Naive B cell (primary cell): ENCODE measurements at regions not wholly inside any gene's neighbourhood (a gene's known extent, or its start where the extent isn't known, plus 50 kb on each side); places are given as distances from the start of the nearest gene placed in this dataset.
A peak's percentile ranks its signal among the peaks of the same experiment; 100 is the strongest.
"Not testable (repeated sequence)": the region's sequence is repeated elsewhere in the genome, so short reads cannot be mapped to it uniquely, and the experiment has no call there.

Source experiments
- ATAC-seq, 2 donors: fragments of 150-1000 bp; cut with Tn5 transposase; 2 replicates each; pipeline ENCODE4 v1.10.0; 2021; ENCODE audit warnings: low read depth in 2 of 2, mild to moderate bottlenecking in 2 of 2, moderate library complexity in 2 of 2
- DNase-seq: peaks from one replicate; pipeline ENCODE4 v3.0.0; 2022
- H3K27ac Mint-ChIP-seq, 6 donors: one replicate each; pipeline ENCODE4 v1.8.0; 2020 to 2022; ENCODE audit warnings: mild to moderate bottlenecking in 6 of 6, mixed read lengths in 6 of 6, moderate library complexity in 5 of 6, inconsistent platforms in 2 of 6
- H3K27me3 Mint-ChIP-seq, 3 donors: one replicate each; pipeline ENCODE4 v1.8.0; 2021 to 2022; ENCODE audit warnings: mixed read lengths in 3 of 3, mild to moderate bottlenecking in 1 of 3
- H3K36me3 Mint-ChIP-seq, 2 donors: one replicate each; pipeline ENCODE4 v1.8.0; 2020 to 2022; ENCODE audit warnings: mixed read lengths in 2 of 2, inconsistent platforms in 1 of 2, mild to moderate bottlenecking in 1 of 2
- H3K4me1 Mint-ChIP-seq, 3 donors: one replicate each; pipeline ENCODE4 v1.8.0; 2020 to 2022; ENCODE audit warnings: mixed read lengths in 3 of 3, inconsistent platforms in 1 of 3, mild to moderate bottlenecking in 1 of 3, moderate library complexity in 1 of 3
- H3K4me3 Mint-ChIP-seq, 8 donors: one replicate each; pipeline ENCODE4 v1.8.0; 2020 to 2022; ENCODE audit warnings: mild to moderate bottlenecking in 8 of 8, mixed read lengths in 8 of 8, moderate library complexity in 8 of 8, inconsistent platforms in 2 of 8
- H3K9me3 Mint-ChIP-seq, 7 donors: one replicate each; pipeline ENCODE4 v1.8.0; 2020 to 2022; ENCODE audit warnings: mixed read lengths in 7 of 7, mild to moderate bottlenecking in 5 of 7, inconsistent platforms in 2 of 7, moderate library complexity in 1 of 7

- no peak overlapping the region for H3K27ac Mint-ChIP-seq
- no peaks in the 10 kb centered on the region for H3K27me3 Mint-ChIP-seq
- peaks cover 0 to 6% (median 2%) of the 10 kb centered on the region in 7 donors for H3K9me3 Mint-ChIP-seq
- no peak overlapping the region for H3K4me3 Mint-ChIP-seq
- H3K36me3 Mint-ChIP-seq: no peaks in the 10 kb centered on the region
- ATAC-seq (no peak), DNase-seq (no peak)
- no peaks in the 10 kb centered on the region for H3K4me1 Mint-ChIP-seq
Observed at GRCh38 chr21:27771938-27772483, 805.1 kb upstream of the ADAMTS5 start.

DNA sequence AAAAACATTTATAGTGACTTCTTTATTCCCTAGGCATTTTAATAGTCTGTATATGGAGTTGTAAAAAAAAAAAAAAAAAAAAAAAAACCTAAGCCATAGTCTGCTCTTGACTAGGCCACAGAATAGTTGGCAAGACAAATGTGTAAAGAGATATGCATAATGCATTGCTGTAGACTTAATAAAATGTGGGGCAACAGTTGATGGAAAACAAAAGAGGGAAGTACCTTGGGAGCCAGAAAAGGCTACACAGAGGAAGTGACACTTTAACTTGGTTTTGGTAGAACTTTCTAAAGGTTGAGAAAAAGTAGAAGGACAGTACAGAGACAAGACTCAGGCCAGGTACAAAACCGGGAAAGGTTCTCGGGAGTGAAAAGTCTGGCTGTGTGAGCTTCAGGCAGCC lies 802.9 kb upstream of the ADAMTS5 start:
- Mint-ChIP-seq H3K4me1 (no peaks in the 10 kb centered on the region), H3K4me3 (no peak overlapping the region), H3K27me3 (no peaks in the 10 kb centered on the region), H3K27ac (no peak overlapping the region), H3K9me3 (peaks cover 0 to 3% (median 0%) of the 10 kb centered on the region in 7 donors), H3K36me3 (no peaks in the 10 kb centered on the region)
- ATAC-seq: no peak
- no peak for DNase-seq

- H3K4me1 Mint-ChIP-seq, H3K27ac Mint-ChIP-seq, H3K27me3 Mint-ChIP-seq, H3K36me3 Mint-ChIP-seq, ATAC-seq, H3K4me3 Mint-ChIP-seq, H3K9me3 Mint-ChIP-seq, DNase-seq: not testable (repeated sequence)
Observed at GRCh38 chr21:27768046-27768637, 801.3 kb upstream of the ADAMTS5 start.

DNA sequence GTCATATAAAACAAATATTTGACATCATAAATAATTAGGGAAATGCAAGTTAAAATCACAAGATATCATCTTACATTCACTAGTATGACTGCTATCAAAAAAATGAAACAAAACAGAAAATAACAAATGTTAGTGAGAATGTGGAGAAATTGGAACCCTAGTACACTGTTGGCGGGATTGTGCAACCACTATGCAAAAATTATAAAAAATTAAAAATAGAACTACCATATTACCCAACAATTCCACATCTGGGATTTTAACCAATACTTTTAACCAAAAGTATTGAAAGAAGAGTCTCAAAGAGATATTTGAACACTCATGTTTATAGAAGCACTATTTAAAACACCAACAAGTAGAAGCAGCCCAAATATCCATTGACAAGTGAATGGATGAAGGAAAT lies 797.2 kb upstream of the ADAMTS5 start:
- Mint-ChIP-seq H3K9me3 (peaks cover 0 to 4% (median 2%) of the 10 kb centered on the region in 7 donors), H3K4me1 (no peaks in the 10 kb centered on the region), H3K27me3 (no peaks in the 10 kb centered on the region), H3K36me3 (no peaks in the 10 kb centered on the region), H3K27ac (no peak overlapping the region), H3K4me3 (no peak overlapping the region)
- DNase-seq (no peak), ATAC-seq (no peak)

DNA sequence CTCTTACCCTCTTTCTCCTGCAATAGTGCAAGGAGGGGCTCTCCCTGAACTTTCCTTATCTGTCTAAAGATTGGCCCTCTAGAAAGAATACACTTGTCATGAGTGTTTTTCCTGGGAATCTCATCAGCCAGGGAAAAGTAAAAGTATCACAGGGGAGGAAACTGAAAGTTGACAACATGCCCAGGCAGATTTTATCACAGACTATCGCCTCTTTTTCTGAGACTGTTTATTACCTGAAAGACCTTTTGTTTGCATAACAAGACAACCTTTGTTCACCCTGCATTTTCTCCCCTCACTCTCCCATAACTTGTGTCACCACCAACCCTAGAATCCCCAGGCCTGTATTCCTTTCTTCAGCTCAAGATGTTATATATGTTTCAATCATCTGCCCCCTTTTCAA lies 794.7 kb upstream of the ADAMTS5 start:
- H3K36me3 Mint-ChIP-seq: no peaks in the 10 kb centered on the region
- no peak for ATAC-seq
- H3K4me1 Mint-ChIP-seq: no peaks in the 10 kb centered on the region
- no peak overlapping the region for H3K4me3 Mint-ChIP-seq
- H3K27me3 Mint-ChIP-seq: no peaks in the 10 kb centered on the region
- H3K9me3 Mint-ChIP-seq: peaks cover 0 to 4% (median 0%) of the 10 kb centered on the region in 7 donors
- H3K27ac Mint-ChIP-seq: no peak overlapping the region
- DNase-seq: no peak

- no peak for DNase-seq
- Mint-ChIP-seq H3K4me1 (no peaks in the 10 kb centered on the region), H3K27ac (peak overlapping the region in 1 of 6 donors; percentile 50), H3K36me3 (no peaks in the 10 kb centered on the region), H3K27me3 (no peaks in the 10 kb centered on the region), H3K4me3 (no peak overlapping the region), H3K9me3 (peaks cover 0 to 5% (median 0%) of the 10 kb centered on the region in 7 donors)
- no peak for ATAC-seq
Observed at GRCh38 chr21:27759820-27760219, 792.9 kb upstream of the ADAMTS5 start.

DNA sequence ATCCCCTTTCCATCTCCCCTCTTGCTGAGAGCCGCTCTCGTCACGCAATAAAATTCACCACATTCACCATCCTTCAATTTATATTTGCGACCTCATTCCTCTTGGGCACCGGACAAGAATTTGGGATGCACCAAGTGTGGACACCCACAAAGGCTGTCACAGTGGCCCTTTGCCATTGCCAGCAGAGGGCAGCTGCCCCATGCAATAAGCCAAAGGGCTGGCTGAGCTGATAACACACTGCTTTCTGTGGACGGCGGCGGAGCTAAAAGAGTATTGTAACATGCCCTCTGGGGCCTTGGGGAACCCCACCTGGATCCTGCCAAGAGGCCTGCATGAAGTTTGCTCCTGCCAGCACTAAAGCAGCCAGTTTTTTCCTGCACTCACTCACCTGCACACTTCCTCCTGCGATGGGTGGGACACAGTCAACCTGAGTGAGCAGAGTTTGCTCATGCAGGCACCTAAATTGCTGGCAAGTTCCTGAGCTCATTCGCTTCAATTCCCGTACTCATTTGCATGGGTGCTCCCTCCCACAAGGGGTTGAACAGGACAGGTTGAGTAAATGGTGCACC lies 792.3 kb upstream of the ADAMTS5 start:
- H3K4me3 Mint-ChIP-seq: no peak overlapping the region
- peak overlapping the region in 1 of 6 donors; percentile 12 for H3K27ac Mint-ChIP-seq
- no peaks in the 10 kb centered on the region for H3K4me1 Mint-ChIP-seq
- H3K27me3 Mint-ChIP-seq: no peaks in the 10 kb centered on the region
- H3K36me3 Mint-ChIP-seq: no peaks in the 10 kb centered on the region
- ATAC-seq (no peak), DNase-seq (no peak)
- peaks cover 0 to 5% (median 0%) of the 10 kb centered on the region in 7 donors for H3K9me3 Mint-ChIP-seq

GRCh38 chr21:27756191-27756590 lies 789.3 kb upstream of the ADAMTS5 start:
- ATAC-seq: no peak
- H3K4me1 Mint-ChIP-seq: no peaks in the 10 kb centered on the region
- H3K9me3 Mint-ChIP-seq: peaks cover 0 to 3% (median 0%) of the 10 kb centered on the region in 7 donors

GRCh38 chr21:27743971-27744564 lies 777.2 kb upstream of the ADAMTS5 start:
- no peaks in the 10 kb centered on the region for H3K4me1 Mint-ChIP-seq
- no peak overlapping the region for H3K27ac Mint-ChIP-seq
- no peaks in the 10 kb centered on the region for H3K36me3 Mint-ChIP-seq
- H3K9me3 Mint-ChIP-seq: peaks cover 0 to 15% (median 5%) of the 10 kb centered on the region in 7 donors
- H3K27me3 Mint-ChIP-seq: no peaks in the 10 kb centered on the region
- ATAC-seq: no peak
- no peak for DNase-seq
- H3K4me3 Mint-ChIP-seq: no peak overlapping the region

More at GRCh38 chr21:27756191-27756590, 789.3 kb upstream of the ADAMTS5 start:
- Mint-ChIP-seq H3K27ac (no peak overlapping the region), H3K36me3 (no peaks in the 10 kb centered on the region), H3K27me3 (no peaks in the 10 kb centered on the region), H3K4me3 (no peak overlapping the region)
- DNase-seq: no peak

- H3K4me3 Mint-ChIP-seq: no peak overlapping the region
- peaks cover 0 to 18% (median 5%) of the 10 kb centered on the region in 7 donors for H3K9me3 Mint-ChIP-seq
Observed at GRCh38 chr21:27741736-27742135, 774.8 kb upstream of the ADAMTS5 start.

DNA sequence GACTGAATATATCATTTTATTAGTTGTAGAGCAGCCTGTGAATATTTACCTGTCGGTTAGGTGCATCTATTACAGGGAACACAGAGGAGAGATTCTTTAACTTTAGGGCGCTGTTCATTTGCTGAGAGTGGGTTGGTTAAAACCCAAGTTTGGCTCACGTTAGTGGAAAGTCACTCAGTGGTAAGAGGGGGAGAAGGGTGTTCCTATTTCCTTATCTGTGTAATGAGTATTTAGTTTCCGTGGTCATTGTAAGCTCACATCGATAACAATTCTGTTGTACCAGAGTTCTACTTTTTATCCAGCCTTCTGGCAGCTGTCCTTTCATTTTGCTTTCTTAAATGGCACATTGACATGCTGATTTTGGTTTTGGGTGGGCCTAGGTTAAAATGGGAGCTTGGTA lies 773.2 kb upstream of the ADAMTS5 start:
- H3K27ac Mint-ChIP-seq: no peak overlapping the region
- no peaks in the 10 kb centered on the region for H3K36me3 Mint-ChIP-seq
- ATAC-seq (no peak), DNase-seq (no peak)
- no peaks in the 10 kb centered on the region for H3K27me3 Mint-ChIP-seq
- H3K9me3 Mint-ChIP-seq: peaks cover 0 to 18% (median 6%) of the 10 kb centered on the region in 7 donors
- H3K4me1 Mint-ChIP-seq: no peaks in the 10 kb centered on the region
- H3K4me3 Mint-ChIP-seq: no peak overlapping the region

More at GRCh38 chr21:27741736-27742135, 774.8 kb upstream of the ADAMTS5 start:
- Mint-ChIP-seq H3K27me3 (no peaks in the 10 kb centered on the region), H3K4me1 (no peaks in the 10 kb centered on the region), H3K36me3 (no peaks in the 10 kb centered on the region), H3K27ac (no peak overlapping the region)
- DNase-seq (no peak), ATAC-seq (no peak)

DNA sequence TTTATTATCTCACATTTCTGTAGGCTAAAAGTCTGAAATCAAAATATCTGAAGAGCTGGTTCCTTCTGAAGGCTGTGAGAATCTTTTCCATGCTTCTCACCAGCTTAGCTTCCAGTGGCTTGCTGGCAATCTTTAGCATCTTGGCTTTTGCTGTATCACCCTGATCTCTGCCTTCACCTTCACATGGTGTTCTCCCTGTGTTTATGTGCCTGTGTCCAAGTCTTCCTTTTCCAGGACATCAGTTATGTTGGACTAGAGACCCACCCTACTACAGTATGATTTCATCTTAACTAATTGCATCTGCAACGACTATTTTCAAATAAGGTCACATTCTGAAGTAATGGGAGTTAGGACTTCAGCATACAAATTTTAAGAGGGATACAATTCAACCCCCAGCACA lies 772.3 kb upstream of the ADAMTS5 start:
- DNase-seq (no peak), ATAC-seq (no peak)
- Mint-ChIP-seq H3K4me1 (no peaks in the 10 kb centered on the region), H3K9me3 (peaks cover 0 to 14% (median 5%) of the 10 kb centered on the region in 7 donors), H3K4me3 (no peak overlapping the region), H3K27me3 (no peaks in the 10 kb centered on the region), H3K27ac (no peak overlapping the region), H3K36me3 (no peaks in the 10 kb centered on the region)

DNA sequence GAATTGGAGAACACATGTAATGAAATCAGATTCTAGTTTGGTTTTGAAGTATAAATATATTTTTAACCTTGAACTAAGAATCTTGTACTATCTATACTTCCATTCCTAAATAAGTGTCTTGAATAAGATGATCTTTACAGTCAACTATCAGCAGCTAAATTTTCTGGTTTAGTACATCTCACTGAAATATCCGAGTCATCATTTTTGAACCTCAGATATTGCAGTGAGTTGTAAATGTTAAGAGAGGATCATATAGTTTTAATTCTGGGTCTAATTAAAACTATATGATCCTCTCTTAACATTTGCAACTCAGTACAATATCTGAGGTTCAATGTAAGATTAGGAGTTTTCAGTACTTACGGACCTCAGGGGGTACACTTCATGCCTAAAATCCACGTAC lies 768.8 kb upstream of the ADAMTS5 start:
- Mint-ChIP-seq H3K4me1 (no peaks in the 10 kb centered on the region), H3K9me3 (peaks cover 0 to 6% (median 3%) of the 10 kb centered on the region in 7 donors), H3K4me3 (no peak overlapping the region), H3K27ac (no peak overlapping the region), H3K36me3 (no peaks in the 10 kb centered on the region), H3K27me3 (no peaks in the 10 kb centered on the region)
- no peak for ATAC-seq
- no peak for DNase-seq

GRCh38 chr21:27734146-27734545 lies 767.3 kb upstream of the ADAMTS5 start:
- no peak for DNase-seq
- ATAC-seq: no peak
- H3K27ac Mint-ChIP-seq: no peak overlapping the region
- peaks cover 2 to 6% (median 3%) of the 10 kb centered on the region in 7 donors for H3K9me3 Mint-ChIP-seq
- H3K4me3 Mint-ChIP-seq: no peak overlapping the region
- no peaks in the 10 kb centered on the region for H3K27me3 Mint-ChIP-seq
- no peaks in the 10 kb centered on the region for H3K36me3 Mint-ChIP-seq
- H3K4me1 Mint-ChIP-seq: no peaks in the 10 kb centered on the region
